Panc1 (cell line): ENCODE measurements at regions not wholly inside any gene's neighbourhood (a gene's known extent, or its start where the extent isn't known, plus 50 kb on each side); places are given as distances from the start of the nearest gene placed in this dataset.

ENCODE experiments used
- CTCF ChIP-seq: fragments of 450-650 bp; IDR thresholded peaks from 2 replicates; pipeline ENCODE4 v1.5.1; 2017; ENCODE audit warnings: mild to moderate bottlenecking
- POLR2AphosphoS5 ChIP-seq: IDR thresholded peaks from 2 replicates; pipeline ENCODE4 v1.6.1; 2012; ENCODE audit warnings: mild to moderate bottlenecking, low read depth, low read length, moderate library complexity
- REST ChIP-seq, 2 experiments: IDR thresholded peaks; 2 replicates each; pipeline ENCODE4 v1.6.1; 2011 to 2012; ENCODE audit warnings: low read depth in 2 of 2, control low read depth in 1 of 2, low read length in 1 of 2, mild to moderate bottlenecking in 1 of 2, moderate library complexity in 1 of 2; ENCODE audit not compliant: insufficient read depth in 1 of 2
- SIN3A ChIP-seq: IDR thresholded peaks from 2 replicates; pipeline ENCODE4 v1.6.1; 2012; ENCODE audit warnings: low read depth, mild to moderate bottlenecking, low read length, moderate library complexity, borderline replicate concordance; ENCODE audit not compliant: insufficient read depth

- TF ChIP-seq REST (IDR thresholded peaks at IDR 0.05; ENCODE audit: insufficient read depth in 1 of 2, low read depth in 2 of 2, low read length in 1 of 2) (no peak), CTCF (no peak), POLR2AphosphoS5 (no peak), SIN3A (no peak)
Observed at GRCh38 chr6:166853371-166854325, 102.7 kb downstream of the RNASET2 start.
